NOMO-1 treated with DMSO at 0.1 percent for 48 hours (cell line): ENCODE measurements at regions not wholly inside any gene's neighbourhood (a gene's known extent, or its start where the extent isn't known, plus 50 kb on each side); places are given as distances from the start of the nearest gene placed in this dataset.
"Not testable (repeated sequence)": the region's sequence is repeated elsewhere in the genome, so short reads cannot be mapped to it uniquely, and the experiment has no call there.

Source experiments
- DNase-seq: peaks from one replicate; lab custom pipeline; 2025; ENCODE audit not compliant: unreplicated experiment; lab: John Stamatoyannopoulos, UW

DNA sequence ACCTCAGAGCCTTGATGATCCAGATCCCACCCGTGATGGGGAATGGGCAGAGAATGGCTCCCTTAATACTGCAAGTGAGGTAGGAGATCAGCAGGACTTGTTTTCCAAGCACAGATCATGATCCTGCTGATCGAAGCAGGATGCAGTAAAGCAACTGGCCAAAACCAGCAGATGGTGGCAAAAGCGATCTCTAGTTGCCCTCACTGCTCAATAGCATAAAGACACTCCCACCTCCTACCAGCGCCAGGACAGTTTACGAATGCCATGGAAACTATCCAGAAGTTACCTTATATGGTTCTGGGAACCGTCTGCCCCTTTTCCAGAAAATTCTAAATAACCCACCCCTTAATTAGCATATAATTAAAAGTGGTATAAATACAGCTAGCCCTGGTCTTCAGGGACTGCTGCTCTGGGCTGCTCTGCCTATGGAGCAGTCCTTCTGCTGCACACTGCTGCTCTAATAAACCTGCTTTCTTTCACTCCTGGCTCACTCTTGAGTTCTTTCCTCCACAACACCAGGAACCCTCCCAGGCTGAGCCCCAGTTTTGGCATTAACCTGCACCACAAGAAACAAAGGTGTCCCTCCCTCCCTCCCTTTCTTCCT, 415.8 kb downstream of the PREX1 start:
- no peak for DNase-seq

- DNase-seq, result no peak
These were observed 416.6 kb downstream of the PREX1 start for GRCh38 chr20:48411245-48411644.

DNA sequence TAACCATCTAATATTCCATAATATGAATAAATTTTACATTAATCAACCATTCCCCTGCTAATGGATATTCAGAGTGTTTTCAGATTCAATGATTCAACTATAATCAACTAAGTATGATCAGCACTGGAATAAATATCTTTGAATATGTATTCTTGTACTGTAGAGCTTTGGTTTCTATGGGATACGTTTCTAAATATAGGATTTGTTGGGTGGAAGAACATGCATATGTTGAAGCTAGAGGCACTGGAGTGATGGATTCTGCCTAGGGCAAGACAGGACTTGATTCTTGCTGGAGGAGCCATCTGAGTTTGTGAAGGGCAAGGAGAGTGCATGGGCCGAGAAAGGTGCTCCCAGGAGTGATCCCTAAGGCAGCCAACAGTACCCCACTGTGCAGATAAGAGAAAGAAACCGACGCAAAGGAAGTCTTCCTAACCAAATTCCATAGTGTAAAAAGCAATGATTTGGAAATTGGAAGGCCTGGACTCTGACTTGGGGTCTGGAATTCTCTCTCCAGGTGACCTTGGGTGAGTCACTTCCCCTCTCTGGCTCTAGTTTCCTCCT, 418.7 kb downstream of the PREX1 start:
- DNase-seq, result no peak

DNA sequence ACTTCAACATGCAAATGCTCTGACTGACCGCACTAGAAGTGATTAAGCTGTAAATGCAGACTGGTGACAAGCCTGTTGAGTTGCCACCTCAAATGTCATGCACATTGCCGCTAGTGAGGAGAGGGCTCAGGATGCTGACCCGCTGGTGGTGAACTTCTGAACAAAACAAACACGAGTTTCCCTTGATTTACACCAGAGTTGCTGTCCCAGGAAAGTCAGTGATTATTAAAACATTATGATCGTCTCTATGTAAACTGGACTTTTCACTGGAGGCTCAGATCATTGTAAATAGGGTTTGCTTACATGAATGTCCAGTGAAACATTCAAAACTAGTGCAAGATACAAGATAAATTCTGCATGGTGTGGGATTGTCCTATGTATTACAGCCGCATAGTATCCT, 420.1 kb downstream of the PREX1 start:
- no peak for DNase-seq

- no peak for DNase-seq
These were observed 420.9 kb downstream of the PREX1 start for GRCh38 chr20:48406912-48407340.

- no peak for DNase-seq
These were observed 421.3 kb downstream of the PREX1 start for GRCh38 chr20:48406498-48406897.

DNA sequence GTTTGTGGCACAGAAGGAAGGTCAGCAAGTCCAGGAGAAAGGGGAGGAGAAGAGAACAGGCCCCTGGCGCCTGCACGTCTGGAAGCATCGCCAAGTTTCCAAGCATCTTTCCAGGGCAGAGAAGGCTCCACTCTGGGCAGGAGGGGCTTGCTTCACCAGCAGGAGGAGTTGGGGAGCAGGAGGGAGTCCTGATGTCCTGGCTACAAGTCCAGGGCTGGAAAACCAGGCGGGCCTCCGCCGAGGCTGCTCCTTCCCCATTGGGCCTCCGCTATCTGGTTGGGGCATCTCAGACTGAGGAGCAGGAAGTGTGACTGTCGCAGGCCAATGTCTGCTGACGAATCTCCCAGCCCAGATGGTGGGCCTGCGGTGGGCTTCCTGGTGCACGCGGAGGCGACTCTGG, 421.9 kb downstream of the PREX1 start:
- no peak for DNase-seq

GRCh38 chr20:48404598-48404997, 423.2 kb downstream of the PREX1 start:
- no peak for DNase-seq

DNA sequence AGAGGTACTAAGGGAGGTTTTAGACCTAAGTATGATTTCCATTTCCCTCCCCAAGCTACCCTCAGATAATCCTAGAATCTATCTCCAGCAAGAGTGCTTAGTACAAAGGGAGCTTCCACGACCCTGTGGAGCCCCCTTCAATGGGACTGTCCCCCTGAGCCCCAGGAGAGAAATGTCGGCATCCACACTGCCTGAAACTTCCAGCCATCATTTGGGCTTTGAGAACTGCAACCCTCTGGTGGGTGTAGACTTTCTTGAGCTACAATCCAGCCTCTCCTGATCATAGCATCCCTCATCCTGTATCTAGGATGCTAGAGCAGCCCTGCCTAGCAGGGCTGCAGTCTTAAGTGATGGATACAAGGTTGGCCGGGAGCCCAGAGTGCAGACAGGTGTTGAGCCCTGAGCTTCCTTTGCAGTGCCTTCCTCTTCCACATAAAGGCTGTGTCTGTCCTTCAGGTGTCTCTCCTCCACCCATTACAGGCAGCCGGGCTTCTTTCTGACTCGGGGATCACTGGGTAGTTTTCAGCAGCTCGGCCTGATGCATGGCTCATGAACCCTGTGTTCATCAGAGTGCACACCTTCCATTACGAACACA, 424.5 kb downstream of the PREX1 start:
- no peak for DNase-seq

DNA sequence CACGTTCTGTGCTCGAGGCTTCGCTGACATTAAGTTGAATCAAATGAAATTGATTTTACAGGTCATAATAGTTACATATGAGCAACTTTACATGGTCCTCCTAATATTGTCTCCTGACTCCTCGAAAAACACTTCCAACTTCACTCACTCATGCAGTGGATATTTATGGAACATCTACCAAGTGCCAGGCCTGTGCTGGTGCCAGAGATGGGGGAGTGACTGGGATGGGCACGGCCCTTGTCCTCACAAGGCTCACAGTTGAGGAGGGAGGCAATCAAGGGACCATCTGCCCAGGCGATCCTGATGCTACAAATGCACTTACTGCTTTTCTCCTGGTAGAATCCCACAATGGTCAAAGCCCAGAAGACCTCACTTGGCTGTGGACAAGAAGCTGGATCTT, 426.4 kb downstream of the PREX1 start:
- no peak for DNase-seq

DNA sequence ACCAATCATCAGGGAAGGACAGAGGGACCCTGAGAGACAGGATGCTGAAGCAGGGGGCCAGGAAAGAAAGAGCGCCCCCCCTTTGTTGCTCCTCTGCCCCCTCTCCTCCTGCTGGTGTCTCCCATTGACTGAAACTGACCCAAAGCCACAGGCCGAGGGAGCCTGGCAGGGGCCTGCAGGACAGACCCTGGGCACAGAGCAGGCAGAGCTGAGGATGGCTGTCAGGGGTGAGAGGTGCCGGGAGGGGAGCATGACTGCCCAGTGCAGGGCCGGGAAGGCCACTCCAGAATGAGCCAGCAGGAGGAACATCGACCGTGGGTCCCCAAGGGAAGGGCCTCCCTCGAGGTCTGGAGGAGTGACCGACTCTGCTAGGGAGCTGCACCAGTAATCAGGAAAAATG, 427.8 kb downstream of the PREX1 start:
- DNase-seq, result no peak

- DNase-seq, result no peak
These were observed 429.0 kb downstream of the PREX1 start for GRCh38 chr20:48398506-48399449.

DNA sequence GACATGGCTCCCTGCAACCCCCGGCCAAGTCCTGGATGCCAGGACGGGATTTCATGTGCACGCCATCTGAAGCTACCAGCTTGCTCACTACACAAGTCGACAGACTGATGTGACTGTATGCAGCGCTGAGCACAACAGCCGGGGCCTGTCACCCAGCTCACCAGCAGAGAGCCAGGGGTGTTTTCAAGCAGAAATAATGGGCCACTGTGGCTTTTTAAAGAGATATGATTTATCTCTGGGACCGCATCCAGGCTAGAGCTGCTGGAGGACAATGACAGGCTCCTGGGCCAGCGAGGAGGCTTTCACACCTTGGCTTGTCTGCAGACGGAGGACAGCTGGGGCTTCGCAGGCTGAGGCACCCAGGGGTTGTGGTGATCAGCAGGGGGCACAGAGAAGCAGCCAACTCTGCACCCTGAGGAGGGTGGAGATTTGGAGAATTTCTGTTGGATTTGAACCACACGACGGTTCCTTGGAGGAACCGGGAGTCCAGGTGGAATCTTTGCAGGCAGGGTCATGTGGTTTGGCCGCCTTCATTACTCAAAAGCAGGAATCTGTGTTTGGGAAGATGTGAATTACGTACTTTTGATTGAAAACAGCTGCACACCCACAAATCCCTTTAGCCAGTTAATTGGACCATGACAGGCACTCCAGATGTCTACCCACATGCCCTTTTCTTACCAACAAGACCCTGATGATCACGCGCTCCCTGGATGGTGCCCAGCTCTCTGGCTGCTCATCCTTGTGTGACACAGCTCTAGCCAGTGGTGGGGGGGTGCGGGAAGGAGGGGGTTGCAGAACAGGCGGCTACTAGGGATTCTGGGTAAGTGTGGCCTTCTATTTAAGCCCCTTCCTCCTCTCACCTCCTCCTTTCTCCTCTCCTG, 430.6 kb downstream of the PREX1 start:
- DNase-seq, result not testable (repeated sequence)

DNA sequence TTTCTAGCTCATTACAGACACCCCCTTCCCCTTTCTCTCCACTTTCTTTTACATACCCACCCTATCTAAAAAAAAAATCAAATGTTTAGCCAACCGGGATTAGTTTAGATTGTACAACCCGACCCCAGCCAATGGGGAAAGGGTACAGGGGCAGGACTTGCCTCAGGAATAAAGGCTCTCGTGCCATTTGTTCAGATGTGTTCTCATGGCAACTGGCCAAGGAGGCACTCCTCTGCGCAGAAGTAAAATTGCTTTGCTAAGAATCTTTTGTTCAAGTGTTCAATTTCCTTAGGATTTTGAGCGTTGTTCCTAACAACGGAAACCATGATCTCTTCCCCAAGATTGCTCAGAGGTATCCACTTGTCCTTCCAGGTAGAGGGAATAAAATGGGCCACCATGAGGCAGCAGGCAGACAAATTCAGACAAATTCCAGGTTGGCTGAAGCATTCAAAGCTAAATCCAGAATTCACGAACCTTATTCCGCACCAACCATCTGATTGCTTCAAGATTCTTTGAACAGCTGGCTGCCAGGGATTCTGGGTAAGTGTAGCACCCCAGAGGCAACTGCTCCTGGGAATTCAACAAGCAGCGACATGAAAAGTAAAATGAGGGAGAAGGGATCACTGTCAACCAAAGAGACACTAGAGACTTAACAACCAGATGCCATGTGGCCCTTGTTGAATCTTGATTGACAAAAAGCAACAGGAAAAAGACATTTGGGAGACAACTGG, 431.8 kb downstream of the PREX1 start:
- DNase-seq, result no peak

- no peak for DNase-seq
These were observed 433.3 kb downstream of the PREX1 start for GRCh38 chr20:48394415-48395081.

GRCh38 chr20:48393737-48394314, 434.0 kb downstream of the PREX1 start:
- no peak for DNase-seq

DNA sequence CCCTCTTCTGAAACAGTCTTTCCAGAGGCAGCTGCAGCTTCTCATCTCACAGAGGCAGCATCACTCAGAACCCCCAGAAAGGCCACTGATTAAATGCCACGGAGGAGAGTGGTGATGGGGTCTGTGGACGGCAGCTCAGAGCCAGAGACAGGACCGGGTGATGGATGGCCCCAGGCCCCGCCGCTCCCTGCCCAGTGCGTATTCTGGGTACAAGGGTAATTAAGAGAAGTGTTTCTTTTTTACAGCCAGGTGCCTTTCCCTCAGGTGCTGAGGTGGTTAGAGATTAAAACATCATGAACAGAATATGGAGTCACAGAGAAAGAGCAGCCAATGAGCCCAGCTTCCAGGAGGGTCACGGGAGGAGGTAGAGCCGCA, 434.5 kb downstream of the PREX1 start:
- DNase-seq, result no peak

- no peak for DNase-seq
These were observed 435.1 kb downstream of the PREX1 start for GRCh38 chr20:48392407-48393310.
